H4 (cell line): ENCODE measurements at regions not wholly inside any gene's neighbourhood (a gene's known extent, or its start where the extent isn't known, plus 50 kb on each side); places are given as distances from the start of the nearest gene placed in this dataset.
A peak's percentile ranks its signal among the peaks of the same experiment; 100 is the strongest.

Source experiments
- DNase-seq: peaks from one replicate; pipeline ENCODE4 v3.0.0-alpha.2; 2015; ENCODE audit warnings: low spot score

DNA sequence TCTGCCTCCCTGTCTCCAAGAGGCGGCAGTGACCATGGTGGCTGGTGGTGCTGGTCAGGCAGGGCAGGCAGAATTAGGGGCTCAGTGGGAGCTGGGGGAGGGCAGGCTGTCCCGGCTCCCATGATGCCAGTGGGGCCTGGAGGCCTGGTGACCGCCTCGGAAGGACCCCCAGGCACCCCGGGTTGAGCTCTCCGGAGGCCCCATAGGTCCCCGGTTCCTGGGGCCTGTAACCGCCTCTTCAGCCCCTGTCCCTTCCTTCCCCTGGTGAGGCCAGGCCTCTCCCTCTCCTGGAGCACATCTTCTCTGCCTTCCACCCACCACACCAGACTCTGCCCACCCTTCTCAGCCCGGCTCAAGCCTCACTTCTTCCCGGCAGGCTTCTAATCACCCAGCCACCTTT lies 117.7 kb upstream of the GSC start:
- DNase-seq, result no peak

DNA sequence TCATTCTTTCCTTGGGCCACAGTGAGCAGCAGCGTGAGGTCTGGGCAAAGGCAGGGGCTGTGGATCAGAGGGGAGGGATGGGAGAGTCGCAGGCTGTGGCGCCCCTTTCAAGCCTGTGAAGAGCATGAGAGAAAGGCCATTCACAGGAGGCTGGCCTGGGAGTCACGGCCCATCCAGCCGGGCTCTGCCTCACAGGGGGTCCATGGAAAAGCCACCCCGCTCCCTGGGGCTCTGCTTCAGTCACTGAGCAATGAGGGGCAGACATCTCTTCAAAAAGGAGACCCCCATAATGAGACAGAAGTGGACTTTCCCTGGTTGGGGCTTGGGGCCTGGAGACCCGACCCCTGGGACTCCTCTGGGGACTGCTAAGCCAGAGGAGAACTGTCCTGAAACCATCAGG lies 117.0 kb upstream of the GSC start:
- no peak for DNase-seq

DNA sequence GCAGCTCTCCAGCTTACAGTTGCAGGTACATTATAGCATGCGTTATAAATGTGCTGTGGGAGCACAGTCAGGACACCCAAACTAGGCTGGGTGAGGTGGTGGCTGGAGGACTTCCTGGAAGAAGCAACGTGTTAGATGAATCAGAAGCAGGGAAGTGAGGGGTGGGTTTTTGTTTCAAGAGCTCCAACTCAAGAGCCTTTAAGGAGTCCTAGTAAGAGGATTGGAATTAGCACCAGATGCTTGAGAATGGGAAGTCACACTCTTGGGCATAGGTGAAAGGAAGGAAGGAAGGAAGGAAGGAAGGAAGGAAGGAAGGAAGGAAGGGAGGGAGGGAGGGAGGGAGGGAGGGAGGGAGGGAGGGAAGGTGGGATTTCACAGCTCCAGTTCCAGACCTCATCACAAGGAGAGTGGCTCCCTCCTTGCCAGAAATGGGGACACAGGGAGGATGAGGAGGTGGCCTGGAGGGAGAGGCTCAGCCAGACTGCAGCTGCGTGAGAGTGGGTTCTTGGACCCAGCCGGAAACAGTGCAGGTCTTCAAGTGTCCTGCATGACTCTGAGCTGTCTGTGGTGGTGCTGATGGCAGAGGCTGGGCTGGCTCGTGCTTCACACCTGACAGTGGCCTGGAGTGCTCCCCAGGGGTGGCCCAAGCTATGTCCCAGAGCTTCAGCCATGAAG lies 115.7 kb upstream of the GSC start:
- no peak for DNase-seq

DNA sequence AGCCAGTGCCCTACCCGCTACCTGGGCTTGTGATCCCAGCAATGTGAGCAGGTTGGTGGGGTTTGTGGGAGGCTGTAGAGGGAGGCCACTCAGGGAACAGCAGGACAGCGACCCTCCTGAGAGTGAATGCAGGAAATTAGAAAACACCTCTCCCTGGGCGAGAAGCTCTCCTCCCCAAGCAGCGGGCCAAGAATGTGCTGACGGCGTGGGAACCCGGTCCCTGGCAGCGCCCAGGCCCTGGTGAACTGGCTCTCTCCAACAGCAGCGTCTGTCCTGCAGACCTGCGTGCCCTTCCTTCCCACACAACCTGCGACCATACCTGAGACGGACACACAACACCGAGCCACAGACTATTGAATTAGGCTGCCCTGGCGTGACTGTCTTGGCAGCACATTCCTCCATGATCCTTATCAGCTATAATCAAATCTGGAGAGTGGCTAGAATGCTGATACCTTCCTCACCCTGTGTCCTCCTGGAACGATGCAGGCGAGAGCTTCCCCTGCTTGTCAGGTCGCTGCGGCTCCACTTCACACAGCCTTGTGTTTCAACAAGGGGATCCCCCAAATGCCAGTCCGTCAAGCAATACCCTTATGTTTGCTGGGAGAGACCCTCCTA lies 114.8 kb upstream of the GSC start:
- DNase-seq, result no peak

DNA sequence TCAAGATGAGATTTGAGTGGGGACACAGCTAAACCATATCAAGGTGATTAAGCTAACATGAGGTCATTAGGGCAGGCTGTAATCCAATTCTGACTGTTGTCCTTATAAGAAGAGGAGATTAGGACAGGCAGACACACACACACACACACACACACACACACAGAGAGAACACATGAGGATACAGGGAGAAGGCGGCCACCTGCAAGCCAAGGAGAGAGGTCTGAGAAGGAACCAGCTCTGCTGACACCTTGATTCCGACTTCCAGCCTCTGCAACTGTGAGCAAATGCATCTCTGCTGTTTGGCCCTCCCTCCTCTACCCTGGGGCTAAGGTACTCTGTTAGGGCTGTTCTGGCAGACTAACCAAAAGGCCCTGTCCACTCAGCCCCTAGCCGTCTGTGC lies 112.5 kb upstream of the GSC start:
- DNase-seq, result no peak

DNA sequence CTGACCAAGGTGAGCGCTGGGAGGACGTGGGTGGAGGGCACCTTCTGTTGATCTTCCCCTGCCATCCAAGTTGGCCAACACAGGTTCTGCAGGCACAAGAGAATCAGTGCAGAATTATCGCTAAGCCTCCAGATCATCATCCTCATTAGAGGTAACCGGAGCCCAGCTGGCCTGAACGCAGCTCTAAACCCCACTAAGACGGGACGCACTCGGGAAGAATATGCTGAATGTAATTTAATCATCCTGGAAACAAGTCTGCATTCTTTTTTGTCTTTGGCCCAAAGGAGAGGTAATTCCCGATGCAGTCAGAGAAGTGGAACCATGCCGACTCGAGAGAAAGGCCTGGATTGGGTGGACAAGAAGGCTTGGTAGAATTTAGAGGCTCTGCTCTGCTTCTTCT lies 111.0 kb upstream of the GSC start:
- no peak for DNase-seq

DNA sequence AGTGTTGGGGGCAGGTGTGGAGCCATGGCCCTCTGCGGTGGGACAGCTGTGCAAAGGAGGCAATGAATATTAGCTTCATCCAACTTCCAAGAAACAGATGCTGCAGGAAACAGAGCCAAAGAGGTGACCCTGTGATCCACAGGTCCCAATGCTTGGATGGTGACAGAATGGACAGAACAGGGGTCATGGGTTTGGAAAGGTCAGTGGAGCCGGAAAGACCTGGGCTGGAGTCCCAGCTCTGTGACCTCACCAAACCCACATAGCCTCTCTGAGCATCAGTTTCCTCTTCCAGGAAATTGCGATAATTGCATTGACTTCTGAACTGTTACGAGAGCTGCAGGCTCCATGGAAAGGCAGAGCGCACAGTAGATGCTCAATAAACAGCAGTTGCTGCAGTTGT lies 110.2 kb upstream of the GSC start:
- no peak for DNase-seq

DNA sequence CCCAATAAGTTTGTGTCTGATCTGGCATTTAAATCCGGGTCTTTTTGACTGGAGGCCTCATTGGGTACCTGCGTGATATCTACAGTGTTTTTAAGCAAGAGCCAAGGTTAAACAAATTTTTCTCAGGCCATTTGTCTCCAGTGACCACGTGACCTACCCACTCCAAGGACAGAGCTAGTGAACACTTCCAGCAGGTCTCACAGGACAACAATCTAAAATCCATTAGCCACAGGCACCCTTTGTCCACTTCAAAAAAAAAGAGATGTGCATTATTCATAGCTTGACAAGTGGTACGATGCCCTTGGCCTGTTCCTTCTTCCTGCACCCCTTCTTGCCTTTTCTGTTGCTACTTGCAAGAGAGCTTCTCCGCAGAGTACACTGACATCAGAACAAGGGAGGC lies 109.6 kb upstream of the GSC start:
- no peak for DNase-seq

DNA sequence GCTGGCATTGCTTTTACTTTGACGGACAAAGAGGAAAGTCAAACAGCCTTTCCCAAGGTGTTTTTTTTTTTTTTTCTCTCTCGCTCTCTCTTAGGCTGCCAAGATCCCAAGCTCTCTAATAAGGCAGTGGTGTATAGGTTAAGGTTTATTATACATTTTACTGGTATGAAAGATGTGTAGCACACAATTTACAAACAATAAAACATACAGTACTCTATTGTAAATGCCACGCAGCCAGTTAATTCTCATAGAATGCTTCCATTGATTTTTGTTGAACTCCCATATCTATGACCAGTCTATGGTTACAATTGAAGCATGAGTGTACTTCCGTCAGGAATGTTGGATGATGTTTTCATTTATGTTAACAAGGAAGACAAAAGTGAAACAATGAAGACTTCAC lies 106.4 kb upstream of the GSC start:
- no peak for DNase-seq

DNA sequence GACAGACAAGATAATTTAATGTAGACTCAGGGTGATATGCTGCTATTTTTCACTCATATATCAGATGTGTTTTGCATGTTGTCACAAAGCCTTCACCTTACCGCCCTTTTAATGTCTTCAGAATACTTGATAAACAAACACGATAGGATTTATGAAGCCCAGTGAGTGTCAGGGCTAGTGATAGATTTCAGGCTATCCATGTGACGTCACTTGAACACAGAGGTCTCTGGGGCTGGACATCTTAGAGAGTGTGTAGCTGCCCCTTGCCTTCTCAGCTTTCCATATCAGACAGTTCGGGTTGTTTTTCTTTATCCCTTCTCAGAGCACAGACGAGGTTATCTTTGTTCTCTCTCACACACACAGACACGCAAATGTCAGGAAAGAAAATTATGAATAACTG lies 105.3 kb upstream of the GSC start:
- no peak for DNase-seq

DNA sequence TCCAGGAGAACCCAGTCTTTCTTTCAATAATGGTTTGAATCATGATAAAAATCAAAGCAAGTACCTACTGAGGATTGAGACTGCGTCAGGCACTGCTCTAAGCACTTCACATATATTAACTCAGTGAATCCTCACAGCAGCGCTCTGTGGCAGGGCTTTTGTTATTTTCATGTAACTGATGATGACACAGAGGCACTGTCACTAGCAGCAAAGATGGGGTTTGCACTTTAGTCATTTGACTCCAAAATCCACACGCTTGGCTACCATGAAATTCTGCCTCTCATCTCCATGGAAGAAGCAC lies 98.8 kb upstream of the GSC start:
- no peak for DNase-seq

DNA sequence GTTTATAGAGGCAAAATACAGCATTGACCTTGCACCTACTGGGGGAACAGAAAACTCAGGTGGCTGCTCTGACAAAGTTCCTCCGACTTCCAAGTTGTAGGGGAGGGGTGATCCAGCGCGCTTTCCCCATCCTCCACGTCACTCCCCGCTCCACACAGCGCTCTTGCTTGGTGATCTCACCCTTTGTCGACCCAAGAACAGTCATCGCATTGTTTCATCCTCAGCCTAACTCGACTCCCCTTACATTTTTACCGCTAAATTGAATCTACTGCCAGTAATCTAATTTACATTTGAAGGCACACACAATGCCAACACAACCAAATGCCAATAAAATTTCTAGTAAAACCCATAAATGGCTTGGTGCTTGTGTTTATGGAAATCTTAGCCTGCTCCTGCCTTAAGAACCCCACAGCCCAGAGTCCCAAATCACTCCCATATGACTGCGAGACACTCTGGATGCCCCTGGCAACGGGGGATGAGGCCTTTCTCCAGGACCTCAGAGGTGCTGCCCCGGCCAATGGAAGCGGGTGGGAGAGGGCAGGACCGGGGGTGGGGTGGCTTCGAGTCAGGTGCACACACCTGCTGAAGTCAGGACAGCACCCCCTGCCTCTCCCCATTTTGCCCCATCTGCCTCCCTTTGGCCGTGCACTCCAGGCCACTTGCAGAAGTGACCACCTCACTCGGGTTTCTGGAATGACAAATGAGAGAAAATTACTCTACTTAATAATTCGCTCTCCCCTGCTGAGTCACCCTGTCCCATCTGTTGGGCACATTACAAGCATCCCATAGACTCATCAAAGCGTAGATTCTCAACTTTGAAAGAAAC lies 98.2 kb upstream of the GSC start:
- peak; percentile 38 for DNase-seq

DNA sequence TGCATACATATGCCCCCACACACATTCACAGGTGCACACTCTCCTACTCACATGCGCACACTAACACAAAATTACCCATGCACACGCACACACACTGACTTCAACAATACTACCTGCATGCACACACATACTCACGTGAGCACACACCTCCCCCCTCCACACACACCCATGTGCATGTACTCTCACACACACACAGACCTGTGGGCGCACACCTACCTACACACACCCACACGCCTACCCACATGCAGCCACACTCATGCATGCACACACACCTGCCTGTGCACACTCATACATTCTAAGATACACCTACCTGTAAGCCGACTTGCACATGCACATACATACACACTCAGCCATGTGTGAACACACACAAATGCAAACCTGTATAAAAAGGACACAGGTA lies 97.3 kb upstream of the GSC start:
- no peak for DNase-seq

DNA sequence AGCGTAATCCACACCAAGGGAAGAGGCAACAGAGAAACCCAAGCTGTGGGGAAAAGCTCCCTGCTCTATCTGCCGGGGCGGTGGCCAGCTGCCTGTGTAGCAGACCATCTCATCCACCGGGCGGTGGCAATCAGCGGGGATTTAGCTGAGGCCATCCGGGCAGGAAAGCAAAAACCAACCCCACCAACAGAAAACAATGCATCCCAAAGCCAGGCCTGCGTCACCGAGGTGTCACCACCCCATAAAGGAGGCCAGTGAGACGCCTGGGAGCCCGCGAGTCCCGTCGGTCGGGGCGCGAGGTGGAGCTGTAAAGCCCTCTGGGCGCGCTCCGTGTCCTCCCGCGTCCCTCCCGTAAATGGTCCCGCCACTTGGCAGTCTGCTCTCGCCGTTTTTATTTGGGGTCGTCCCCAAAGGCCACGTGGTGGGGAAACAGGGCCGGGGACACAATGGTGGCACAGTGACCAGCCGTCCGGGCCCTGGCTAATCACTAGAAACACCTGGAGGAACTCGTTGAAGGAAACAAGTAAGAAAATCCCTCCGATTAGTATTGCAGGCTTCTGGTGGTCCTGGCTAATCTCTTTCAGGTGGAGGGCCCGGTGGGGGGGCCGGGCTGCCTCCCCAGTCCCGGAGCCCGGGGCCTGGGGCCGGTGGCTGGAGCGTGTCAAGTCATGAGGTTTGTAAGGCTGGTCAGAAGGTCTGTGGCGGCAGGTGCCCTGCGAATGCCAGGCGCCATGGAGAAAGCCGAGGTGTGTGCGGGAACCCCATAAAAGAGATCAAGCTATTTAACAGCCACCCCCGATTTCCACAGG lies 94.7 kb upstream of the GSC start:
- DNase-seq, result no peak

DNA sequence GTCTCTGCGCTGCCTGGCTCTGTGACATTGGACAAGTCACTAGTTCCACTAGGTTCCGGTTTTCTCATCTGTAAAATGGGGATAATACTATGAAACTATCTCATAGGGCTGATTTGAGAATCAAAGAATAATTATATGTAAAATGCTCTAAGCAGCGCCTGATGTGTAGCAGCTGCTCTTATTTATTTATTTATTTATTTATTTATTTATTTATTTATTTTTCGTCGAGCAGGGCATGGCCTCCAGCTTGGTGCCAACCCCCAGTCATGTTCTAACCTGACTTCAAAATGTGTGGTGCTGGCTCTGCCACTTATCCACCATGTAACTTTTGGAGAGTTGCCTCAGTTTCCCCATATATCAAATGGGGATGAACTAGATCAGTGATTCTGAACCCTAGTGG lies 93.5 kb upstream of the GSC start:
- no peak for DNase-seq

DNA sequence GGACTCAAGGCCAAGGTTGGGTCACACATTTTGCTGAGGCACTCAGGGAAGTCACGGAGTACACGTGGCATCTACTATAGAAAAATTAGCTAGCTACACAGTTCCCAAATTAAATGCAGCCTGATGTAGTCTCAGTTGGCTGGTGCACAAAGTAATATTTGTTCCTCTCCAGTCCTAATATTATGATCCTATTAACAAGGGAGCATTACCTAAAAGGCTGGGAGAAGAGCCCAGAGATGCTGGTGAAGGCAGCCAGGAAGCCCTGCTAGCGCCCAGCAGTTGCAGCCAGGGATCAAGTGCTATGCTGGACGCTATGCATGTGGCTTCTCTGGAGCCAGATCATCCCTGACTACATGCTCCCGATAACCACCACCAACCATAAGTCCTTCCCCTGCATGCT lies 88.0 kb upstream of the GSC start:
- no peak for DNase-seq

DNA sequence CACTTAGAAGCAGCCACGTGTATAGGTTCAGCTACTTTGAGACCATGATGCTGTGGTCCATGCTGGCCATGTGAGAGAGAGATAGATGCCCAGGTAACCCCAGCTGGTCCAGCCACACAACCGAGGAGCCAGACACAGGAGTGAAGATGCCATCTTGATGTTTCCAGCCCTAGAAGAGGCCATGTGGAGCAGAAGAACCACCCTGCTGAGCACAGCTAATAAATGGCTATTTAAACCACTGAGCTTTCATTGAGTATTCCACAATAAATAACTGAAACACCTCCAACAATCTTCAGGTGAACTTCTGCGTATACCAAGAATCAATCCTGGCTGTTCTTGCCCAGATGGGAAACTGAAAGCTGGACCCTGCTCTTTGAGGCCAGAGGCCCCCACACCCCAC lies 84.0 kb upstream of the GSC start:
- DNase-seq, result no peak

DNA sequence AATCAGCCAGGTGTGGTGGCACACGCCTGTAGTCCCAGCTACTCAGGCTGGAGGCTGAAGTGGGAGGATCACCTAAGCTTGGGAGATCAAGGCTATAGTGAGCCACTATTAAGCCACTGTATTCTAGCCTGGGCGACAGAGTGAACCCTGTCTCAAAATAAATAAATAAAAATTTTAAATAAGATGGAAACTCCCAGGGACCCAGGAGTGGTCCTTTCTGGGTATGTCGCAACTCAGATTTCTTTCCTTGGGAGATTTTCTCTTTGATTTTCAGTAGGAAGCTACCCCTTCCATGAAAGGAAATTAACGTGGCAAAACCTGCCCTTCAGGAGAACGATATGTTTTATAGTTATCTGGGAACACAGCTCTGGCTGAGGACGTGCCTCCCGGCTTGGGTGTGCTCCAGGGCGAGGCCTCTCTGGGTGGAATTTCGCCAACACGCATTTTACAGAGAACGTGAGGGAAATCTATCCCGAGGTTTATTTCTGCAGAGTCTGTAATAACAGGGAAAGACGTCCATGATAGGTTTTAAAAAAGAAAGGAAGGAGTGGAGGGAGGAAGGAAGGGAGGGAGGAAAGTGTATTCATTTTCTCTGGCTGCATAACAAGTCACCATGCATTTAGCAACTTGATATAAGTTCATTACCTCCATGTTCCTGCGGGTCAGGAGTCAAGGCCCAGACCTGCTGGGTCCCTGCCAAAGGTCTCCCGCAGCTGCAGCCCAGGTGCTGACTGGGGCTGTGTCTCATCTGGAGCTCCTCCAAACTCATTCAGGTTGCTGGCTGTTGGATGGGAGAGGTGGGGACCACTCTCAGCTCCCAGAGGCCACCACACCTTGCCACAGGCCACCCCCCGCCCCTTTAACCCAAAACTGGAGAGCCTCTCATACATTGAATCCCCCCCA lies 80.6 kb upstream of the GSC start:
- no peak for DNase-seq

DNA sequence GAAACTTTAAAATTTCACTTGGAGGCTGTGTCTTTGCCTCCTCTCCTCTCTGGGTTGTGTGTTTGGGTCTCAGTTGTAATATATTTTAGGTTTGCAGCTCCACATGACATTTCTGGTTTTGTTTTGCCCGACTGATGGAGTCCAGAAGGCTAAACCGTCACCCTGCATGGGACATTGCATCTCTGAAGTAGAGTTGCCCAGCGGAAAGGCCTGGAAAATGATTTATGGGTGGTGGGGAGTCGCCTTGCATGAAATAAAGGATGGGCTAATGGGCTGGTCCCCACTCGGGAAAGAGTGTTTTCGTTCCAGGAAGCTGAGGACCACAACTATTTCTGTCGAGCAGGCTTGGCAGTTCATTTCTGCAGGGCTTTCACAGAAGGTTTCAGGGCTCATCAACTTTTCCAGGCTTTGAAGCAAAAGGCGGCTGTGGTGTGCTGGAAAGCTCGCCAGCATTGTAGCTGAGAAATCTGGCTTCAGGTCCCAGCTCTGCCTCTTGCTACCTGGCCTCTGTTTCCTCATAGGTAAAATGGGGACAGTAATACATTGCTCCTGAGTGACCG lies 74.8 kb upstream of the GSC start:
- DNase-seq, result no peak

DNA sequence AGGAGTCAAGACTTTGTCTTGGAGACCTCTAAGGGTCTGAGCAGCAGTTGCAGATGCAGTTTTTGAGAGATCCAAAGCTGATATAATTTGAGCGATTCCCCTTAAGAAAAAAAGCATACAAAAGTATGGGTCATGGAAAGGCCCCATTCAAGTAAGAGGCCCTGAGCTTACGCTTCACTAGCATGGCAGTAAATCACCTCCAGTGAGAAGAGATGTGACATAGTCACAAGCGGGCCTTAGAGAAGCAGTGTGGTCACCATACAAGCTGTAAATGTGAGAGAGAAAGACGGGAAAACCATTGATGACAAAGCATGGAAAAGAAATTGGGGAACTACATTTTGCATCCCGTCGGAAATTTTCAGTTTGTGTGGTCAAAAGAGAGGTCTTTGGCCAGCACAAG lies 70.6 kb upstream of the GSC start:
- DNase-seq, result no peak

DNA sequence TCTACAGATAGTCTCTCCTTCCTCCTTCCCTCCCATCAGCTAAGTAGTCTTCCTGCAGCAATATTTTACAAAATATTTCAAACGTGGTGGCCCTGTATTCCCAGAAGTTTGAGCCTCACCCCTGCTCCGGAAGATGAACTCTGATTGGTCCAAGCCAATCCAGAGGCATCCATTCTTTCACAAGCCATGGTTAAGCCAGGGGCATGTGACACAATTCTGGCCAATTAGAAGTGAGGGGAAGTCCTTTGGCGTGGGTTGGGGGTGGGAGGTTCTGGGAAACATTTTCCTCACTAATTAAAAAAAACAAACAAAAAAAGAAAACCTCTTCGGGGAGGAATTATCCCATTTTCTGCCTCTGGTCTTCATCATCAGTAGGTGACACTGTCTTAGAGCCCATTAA lies 69.4 kb upstream of the GSC start:
- DNase-seq, result no peak
